GM23248 (cell line): ENCODE measurements at regions not wholly inside any gene's neighbourhood (a gene's known extent, or its start where the extent isn't known, plus 50 kb on each side); places are given as distances from the start of the nearest gene placed in this dataset.

ENCODE experiments used
- DNase-seq: peaks from one replicate; pipeline ENCODE4 v3.0.0-alpha.2; 2015
- H2AFZ ChIP-seq: fragments of 200-600 bp; sonication (generic); 2 replicates; pipeline ENCODE4 v1.6.1; 2016; ENCODE audit warnings: antibody characterized with exemption
- H3F3A ChIP-seq: fragments of 200-600 bp; sonication (generic); 2 replicates; pipeline ENCODE4 v1.6.1; 2016; ENCODE audit warnings: mild to moderate bottlenecking, antibody characterized with exemption, mixed run types; ENCODE audit not compliant: insufficient read depth
- H3K27ac ChIP-seq: fragments of 200-600 bp; sonication (generic); 2 replicates; pipeline ENCODE4 v1.5.1; 2016; ENCODE audit warnings: mild to moderate bottlenecking
- H3K27me3 ChIP-seq: fragments of 200-600 bp; sonication (generic); replicated peaks from 2 replicates; pipeline ENCODE4 v1.6.1; 2016; ENCODE audit warnings: mild to moderate bottlenecking; ENCODE audit not compliant: insufficient read depth
- H3K36me3 ChIP-seq: fragments of 200-600 bp; sonication (generic); 2 replicates; pipeline ENCODE4 v1.6.1; 2016; ENCODE audit warnings: low read depth, mild to moderate bottlenecking
- H3K4me1 ChIP-seq: fragments of 200-600 bp; sonication (generic); 2 replicates; pipeline ENCODE4 v1.6.1; 2016; ENCODE audit warnings: mild to moderate bottlenecking; ENCODE audit not compliant: insufficient read depth
- H3K4me2 ChIP-seq: fragments of 200-600 bp; sonication (generic); one replicate; pipeline ENCODE4 v1.6.1; 2016; ENCODE audit warnings: mild to moderate bottlenecking; ENCODE audit not compliant: unreplicated experiment
- H3K4me3 ChIP-seq: fragments of 200-600 bp; sonication (generic); 2 replicates; pipeline ENCODE4 v1.5.1; 2016; ENCODE audit warnings: mild to moderate bottlenecking
- H3K79me2 ChIP-seq: fragments of 200-600 bp; sonication (generic); 2 replicates; pipeline ENCODE4 v1.6.1; 2016; ENCODE audit warnings: mild to moderate bottlenecking; ENCODE audit not compliant: insufficient read depth
- H3K9ac ChIP-seq: fragments of 200-600 bp; sonication (generic); 2 replicates; pipeline ENCODE4 v1.6.1; 2016; ENCODE audit warnings: mild to moderate bottlenecking
- H3K9me2 ChIP-seq: fragments of 200-600 bp; sonication (generic); 2 replicates; pipeline ENCODE4 v1.6.1; 2016; ENCODE audit warnings: mixed run types, mild to moderate bottlenecking, moderate library complexity; ENCODE audit not compliant: insufficient read depth
- H3K9me3 ChIP-seq: fragments of 200-600 bp; sonication (generic); one replicate; pipeline ENCODE4 v1.6.1; 2017; ENCODE audit warnings: low read depth
- H4K20me1 ChIP-seq: fragments of 200-600 bp; sonication (generic); 2 replicates; pipeline ENCODE4 v1.6.0; 2016; ENCODE audit not compliant: insufficient read depth
- EZH2 ChIP-seq: fragments of 200-600 bp; sonication (generic); IDR thresholded peaks from 2 replicates; pipeline ENCODE4 v1.6.1; 2018; ENCODE audit warnings: antibody characterized with exemption, mild to moderate bottlenecking; ENCODE audit not compliant: insufficient read depth, poor library complexity, severe bottlenecking
- EZH2phosphoT487 ChIP-seq: fragments of 200-600 bp; sonication (generic); IDR thresholded peaks from 2 replicates; pipeline ENCODE4 v1.6.1; 2018; ENCODE audit warnings: antibody characterized with exemption, moderate library complexity, mild to moderate bottlenecking, low read depth; ENCODE audit not compliant: insufficient read depth
- WGBS, 2 experiments: methylation state at CpG; one replicate each; pipeline ENCODE4 v1.1.6; 2015 to 2017; ENCODE audit warnings: low lambda C conversion rate in 2 of 2, low coverage in 1 of 2; ENCODE audit errors: missing lambda C conversion rate in 2 of 2; 5-methylcytosine and 5-hydroxymethylcytosine counted together
- in situ Hi-C: fragments of 300-500 bp; cut with MboI; formaldehyde crosslinking; loops from 2 replicates; pipeline ENCODE4 v1.15.0; 2020

- Histone ChIP-seq H3K4me1 (peaks cover 10% of the 10 kb centered on the region; the same call in 1 of the 2 replicates), H3K27ac (no peak overlapping the region), H3K4me3 (no peak overlapping the region), H3K9me3 (no peaks in the 10 kb centered on the region), H3K36me3 (no peaks in the 10 kb centered on the region), H4K20me1 (no peaks in the 10 kb centered on the region), H3K79me2 (no peaks in the 10 kb centered on the region), H3K9me2 (no peaks in the 10 kb centered on the region), H3F3A (no peaks in the 10 kb centered on the region), H2AFZ (no peak overlapping the region), H3K9ac (no peak overlapping the region), H3K27me3 (no peaks in the 10 kb centered on the region), H3K4me2 (no peak overlapping the region)
- peak; percentile 69 for DNase-seq
- in situ Hi-C loops = no loop called here
- 65 to 71% methylated on average over 3 of the region's 3 CpGs for WGBS, 2 experiments
- TF ChIP-seq EZH2phosphoT487 = no peak
Measured at GRCh38 chr5:155905364-155905763, 421.6 kb upstream of the SGCD start.

DNA sequence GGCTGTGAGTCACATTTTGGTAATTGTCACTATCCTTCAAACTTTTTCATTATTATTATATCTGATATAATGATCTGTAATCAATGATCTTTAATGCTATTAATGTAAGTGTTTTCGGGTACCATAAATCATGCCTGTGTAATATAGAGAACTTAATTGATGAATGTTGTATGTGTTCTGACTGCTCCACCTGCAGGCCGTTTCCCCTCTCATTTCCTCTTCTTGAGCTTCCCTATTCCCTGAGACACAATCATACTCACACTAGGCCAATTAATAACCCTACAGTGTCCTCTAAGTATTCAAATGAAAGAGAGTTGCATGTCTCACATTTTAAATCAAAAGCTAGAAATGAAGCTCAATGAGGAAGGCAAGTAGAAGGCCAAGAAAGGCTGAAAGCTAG, 420.9 kb upstream of the SGCD start:
- 87% methylated on average over 2 of the region's 2 CpGs for WGBS, 2 experiments
- no peaks in the 10 kb centered on the region for H3K79me2 ChIP-seq
- no peaks in the 10 kb centered on the region for H3K36me3 ChIP-seq
- no peak overlapping the region for H2AFZ ChIP-seq
- H3F3A ChIP-seq = no peaks in the 10 kb centered on the region
- H3K4me2 ChIP-seq = no peak overlapping the region
- no peak overlapping the region for H3K27ac ChIP-seq
- no peaks in the 10 kb centered on the region for H4K20me1 ChIP-seq
- no peaks in the 10 kb centered on the region for H3K9me3 ChIP-seq
- H3K9me2 ChIP-seq = no peaks in the 10 kb centered on the region
- H3K4me1 ChIP-seq = peaks cover 10% of the 10 kb centered on the region; the same call in 1 of the 2 replicates
- TF ChIP-seq EZH2phosphoT487 = no peak
- no peak for TF ChIP-seq EZH2
- no peak for DNase-seq
- H3K4me3 ChIP-seq = no peak overlapping the region
- no peaks in the 10 kb centered on the region for H3K27me3 ChIP-seq
- in situ Hi-C loops = no loop called here
- H3K9ac ChIP-seq = no peak overlapping the region

GRCh38 chr5:155908543-155908942, 418.4 kb upstream of the SGCD start:
- Histone ChIP-seq H3F3A (no peaks in the 10 kb centered on the region), H3K9me2 (no peaks in the 10 kb centered on the region), H3K27me3 (no peaks in the 10 kb centered on the region), H3K4me3 (no peak overlapping the region), H3K79me2 (no peaks in the 10 kb centered on the region), H3K9ac (no peak overlapping the region), H4K20me1 (no peaks in the 10 kb centered on the region), H3K36me3 (no peaks in the 10 kb centered on the region), H3K4me1 (peaks cover 10% of the 10 kb centered on the region; the same call in 1 of the 2 replicates), H3K4me2 (no peak overlapping the region), H2AFZ (no peak overlapping the region), H3K9me3 (no peaks in the 10 kb centered on the region), H3K27ac (no peak overlapping the region)
- in situ Hi-C loops = no loop called here
- DNase-seq = no peak
- 86 to 88% methylated on average over 5 of the region's 5 CpGs for WGBS, 2 experiments
- TF ChIP-seq EZH2 (no peak), EZH2phosphoT487 (no peak)

DNA sequence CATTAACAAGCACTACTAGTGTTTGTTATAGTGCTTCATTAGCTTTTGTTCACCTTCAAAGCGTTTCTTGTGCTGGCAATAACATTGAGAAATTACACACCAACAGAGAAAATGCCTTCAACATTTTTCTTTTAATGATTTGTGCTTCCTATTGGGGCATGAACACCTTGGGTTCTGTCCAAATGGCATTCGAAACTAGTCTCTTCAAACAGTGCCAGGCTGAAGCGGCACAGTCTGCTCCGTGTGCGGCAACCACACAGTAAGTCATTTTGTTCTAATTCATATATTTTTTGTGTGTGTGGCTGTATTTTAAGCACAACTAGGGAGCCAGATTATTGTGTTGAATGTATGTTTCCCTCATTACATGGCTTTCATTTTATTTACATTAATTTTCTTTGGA, 414.7 kb upstream of the SGCD start:
- H3F3A ChIP-seq = no peaks in the 10 kb centered on the region
- H3K9me3 ChIP-seq = no peaks in the 10 kb centered on the region
- TF ChIP-seq EZH2 (no peak), EZH2phosphoT487 (no peak)
- DNase-seq = no peak
- H3K79me2 ChIP-seq = no peaks in the 10 kb centered on the region
- in situ Hi-C loops = no loop called here
- no peak overlapping the region for H3K9ac ChIP-seq
- H3K27me3 ChIP-seq = no peaks in the 10 kb centered on the region
- H2AFZ ChIP-seq = no peak overlapping the region
- no peaks in the 10 kb centered on the region for H4K20me1 ChIP-seq
- no peak overlapping the region for H3K27ac ChIP-seq
- no peaks in the 10 kb centered on the region for H3K36me3 ChIP-seq
- no peak overlapping the region for H3K4me2 ChIP-seq
- 83 to 86% methylated on average over 5 of the region's 5 CpGs for WGBS, 2 experiments
- H3K4me3 ChIP-seq = no peak overlapping the region
- peaks cover 14% of the 10 kb centered on the region for H3K4me1 ChIP-seq
- H3K9me2 ChIP-seq = no peaks in the 10 kb centered on the region

DNA sequence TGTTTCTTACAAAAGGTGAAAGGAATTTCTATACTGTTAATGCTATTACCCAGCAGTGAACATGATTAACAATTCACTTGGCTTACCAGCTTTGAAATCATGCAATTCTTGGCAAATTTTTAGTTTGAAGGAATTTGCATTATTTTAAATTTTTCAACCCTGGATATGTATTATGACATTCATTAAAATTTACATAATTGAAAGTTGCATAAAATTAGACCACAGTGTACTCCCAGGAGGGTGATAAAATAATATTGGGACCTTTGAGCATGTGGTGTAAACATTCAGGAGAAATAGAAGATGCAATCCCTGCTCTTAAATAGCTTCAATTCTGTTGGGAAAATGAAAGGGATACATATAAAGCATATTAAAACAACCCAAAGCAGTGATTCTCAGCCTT, 412.2 kb upstream of the SGCD start:
- H3K4me3 ChIP-seq = no peak overlapping the region
- H3K27ac ChIP-seq = no peak overlapping the region
- H3K4me2 ChIP-seq = no peak overlapping the region
- H3F3A ChIP-seq = no peaks in the 10 kb centered on the region
- no peaks in the 10 kb centered on the region for H3K9me3 ChIP-seq
- H4K20me1 ChIP-seq = no peaks in the 10 kb centered on the region
- no peaks in the 10 kb centered on the region for H3K79me2 ChIP-seq
- in situ Hi-C loops = no loop called here
- H3K9ac ChIP-seq = no peak overlapping the region
- TF ChIP-seq EZH2phosphoT487 = no peak
- no peak for TF ChIP-seq EZH2
- no peak for DNase-seq
- H3K27me3 ChIP-seq = no peaks in the 10 kb centered on the region
- peaks cover 14% of the 10 kb centered on the region for H3K4me1 ChIP-seq
- no peaks in the 10 kb centered on the region for H3K9me2 ChIP-seq
- no peak overlapping the region for H2AFZ ChIP-seq
- no peaks in the 10 kb centered on the region for H3K36me3 ChIP-seq
